Astrocyte of the cerebellum (primary cell): ENCODE measurements at regions not wholly inside any gene's neighbourhood (a gene's known extent, or its start where the extent isn't known, plus 50 kb on each side); places are given as distances from the start of the nearest gene placed in this dataset.

Experiments
- DNase-seq: peaks from one replicate; pipeline ENCODE4 v3.0.0-alpha.2; 2011; ENCODE audit warnings: low read depth
- H3K4me3 ChIP-seq: 2 replicates; pipeline ENCODE4 v1.5.1; 2011; ENCODE audit warnings: mild to moderate bottlenecking, low read depth, low read length, moderate library complexity
- CTCF ChIP-seq: IDR thresholded peaks from 2 replicates; pipeline ENCODE4 v1.5.1; 2012; ENCODE audit warnings: low read length, low read depth, moderate library complexity, mild to moderate bottlenecking; ENCODE audit errors: missing control alignments
- in situ Hi-C: cut with HindIII; loops from 2 replicates; pipeline ENCODE4 v1.10.0; 2017; ENCODE audit warnings: low sequenced_read_pairs

- no peak for TF ChIP-seq CTCF
- no peak overlapping the region for H3K4me3 ChIP-seq
- DNase-seq, result no peak
- in situ Hi-C loops, result no loop called here
Observed at GRCh38 chr7:54858008-54858692, 99.1 kb upstream of the SEC61G start.

- no peak overlapping the region for H3K4me3 ChIP-seq
- DNase-seq, result no peak
- in situ Hi-C loops, result no loop called here
- no peak for TF ChIP-seq CTCF
Observed at GRCh38 chr7:54859066-54859465, 100.1 kb upstream of the SEC61G start.

GRCh38 chr7:54859545-54859944 is 100.5 kb upstream of the SEC61G start:
- in situ Hi-C loops, result no loop called here
- no peak for TF ChIP-seq CTCF
- no peak for DNase-seq
- no peak overlapping the region for H3K4me3 ChIP-seq

GRCh38 chr7:54860003-54860775 is 101.2 kb upstream of the SEC61G start:
- DNase-seq, result no peak
- no peak for TF ChIP-seq CTCF
- in situ Hi-C loops, result no loop called here
- no peak overlapping the region for H3K4me3 ChIP-seq

GRCh38 chr7:54860843-54861242 is 101.8 kb upstream of the SEC61G start:
- in situ Hi-C loops, result no loop called here
- no peak for DNase-seq
- TF ChIP-seq CTCF, result no peak
- H3K4me3 ChIP-seq, result no peak overlapping the region

GRCh38 chr7:54864663-54865062 is 105.7 kb upstream of the SEC61G start:
- in situ Hi-C loops, result no loop called here
- no peak overlapping the region for H3K4me3 ChIP-seq
- TF ChIP-seq CTCF, result no peak
- no peak for DNase-seq
